ENCODE measurements at regions not wholly inside any gene's neighbourhood (a gene's known extent, or its start where the extent isn't known, plus 50 kb on each side); places are given as distances from the start of the nearest gene placed in this dataset.
"Not testable (repeated sequence)": the region's sequence is repeated elsewhere in the genome, so short reads cannot be mapped to it uniquely, and the experiment has no call there.

DNA sequence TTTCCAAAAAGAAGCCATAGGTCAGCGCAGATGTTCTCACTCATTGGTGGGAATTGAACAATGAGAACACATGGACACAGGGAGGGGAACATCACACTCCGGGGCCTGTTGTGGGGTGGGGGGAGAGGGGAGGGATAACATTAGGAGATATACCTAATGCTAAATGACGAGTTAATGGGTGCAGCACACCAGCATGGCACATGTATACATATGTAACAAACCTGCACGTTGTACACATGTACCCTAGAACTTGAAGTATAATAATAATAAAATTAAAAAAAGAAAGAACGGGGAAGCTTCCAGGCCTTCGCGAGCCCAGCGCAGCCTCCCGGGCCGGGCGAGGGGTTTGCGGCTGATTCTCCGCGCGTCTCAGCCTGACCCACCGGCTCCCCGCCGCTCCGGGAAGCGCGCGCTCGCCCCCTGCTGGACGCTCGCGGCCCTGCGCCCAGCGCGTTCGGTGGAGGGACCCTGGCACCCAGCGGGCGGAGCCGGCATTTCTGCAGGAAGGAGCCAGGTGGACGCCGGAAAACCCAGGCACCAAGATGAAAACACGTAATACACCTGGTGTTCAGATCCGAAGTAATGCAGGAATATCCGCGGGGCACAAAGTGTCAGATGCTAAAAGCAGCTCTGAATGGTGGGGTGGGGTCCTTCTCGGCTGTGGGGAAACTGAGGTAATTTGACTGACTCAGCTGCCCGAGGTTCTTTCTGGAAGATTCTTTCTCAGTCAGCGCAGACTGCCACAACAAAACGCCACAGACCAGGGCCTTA lies 67.1 kb upstream of the PPP1R26 start:
- DNase-seq (ENCODE audit: low read depth): peak; percentile 63
- H3K4me3 ChIP-seq (ENCODE audit: low read depth, low read length): not testable (repeated sequence)
- TF ChIP-seq, protein P1, sequence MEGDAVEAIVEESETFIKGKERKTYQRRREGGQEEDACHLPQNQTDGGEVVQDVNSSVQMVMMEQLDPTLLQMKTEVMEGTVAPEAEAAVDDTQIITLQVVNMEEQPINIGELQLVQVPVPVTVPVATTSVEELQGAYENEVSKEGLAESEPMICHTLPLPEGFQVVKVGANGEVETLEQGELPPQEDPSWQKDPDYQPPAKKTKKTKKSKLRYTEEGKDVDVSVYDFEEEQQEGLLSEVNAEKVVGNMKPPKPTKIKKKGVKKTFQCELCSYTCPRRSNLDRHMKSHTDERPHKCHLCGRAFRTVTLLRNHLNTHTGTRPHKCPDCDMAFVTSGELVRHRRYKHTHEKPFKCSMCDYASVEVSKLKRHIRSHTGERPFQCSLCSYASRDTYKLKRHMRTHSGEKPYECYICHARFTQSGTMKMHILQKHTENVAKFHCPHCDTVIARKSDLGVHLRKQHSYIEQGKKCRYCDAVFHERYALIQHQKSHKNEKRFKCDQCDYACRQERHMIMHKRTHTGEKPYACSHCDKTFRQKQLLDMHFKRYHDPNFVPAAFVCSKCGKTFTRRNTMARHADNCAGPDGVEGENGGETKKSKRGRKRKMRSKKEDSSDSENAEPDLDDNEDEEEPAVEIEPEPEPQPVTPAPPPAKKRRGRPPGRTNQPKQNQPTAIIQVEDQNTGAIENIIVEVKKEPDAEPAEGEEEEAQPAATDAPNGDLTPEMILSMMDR (IDR thresholded peaks at IDR 0.05; ENCODE audit: insufficient read depth, low read depth, low read length, missing control alignments): peak; percentile 99

DNA sequence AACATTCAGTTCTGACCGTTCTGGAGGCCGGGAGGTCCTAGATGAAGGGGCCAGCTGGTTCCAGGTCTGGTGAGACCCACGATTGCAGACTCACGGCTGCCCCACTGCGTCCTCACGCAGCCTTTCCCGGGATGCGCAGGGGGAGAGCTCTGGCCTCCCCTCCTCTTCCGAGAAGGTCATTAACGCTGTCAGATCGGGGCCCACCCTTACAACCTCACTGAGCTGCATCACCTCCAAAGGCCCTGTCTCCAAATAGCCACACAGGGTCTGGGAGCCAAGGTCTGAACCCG lies 66.6 kb upstream of the PPP1R26 start:
- no peak overlapping the region for H3K4me3 ChIP-seq (ENCODE audit: low read depth, low read length)
- no peak for DNase-seq (ENCODE audit: low read depth)

DNA sequence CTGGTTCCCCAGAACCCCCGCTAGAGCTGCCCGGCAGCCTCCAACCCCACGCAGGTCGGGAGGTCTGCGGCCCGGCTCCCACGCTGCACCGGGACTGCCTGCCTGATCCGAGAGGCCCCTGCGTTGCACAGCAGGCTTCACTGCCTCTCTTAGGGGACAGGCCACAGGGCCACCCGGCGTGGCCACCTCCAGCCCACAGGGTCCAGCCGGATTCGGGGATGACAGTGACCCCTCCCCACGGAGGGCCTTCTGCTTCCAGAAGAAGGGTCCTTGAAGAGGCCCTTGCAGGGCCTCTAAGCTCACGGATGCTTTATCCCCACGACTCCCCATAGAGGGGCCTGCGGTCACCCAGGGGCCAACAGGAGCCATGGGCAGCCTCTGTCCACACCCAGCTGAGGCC lies 66.1 kb upstream of the PPP1R26 start:
- no peak for DNase-seq (ENCODE audit: low read depth)
- TF ChIP-seq, protein P1 (IDR thresholded peaks at IDR 0.05; ENCODE audit: insufficient read depth, low read depth, low read length, missing control alignments): no peak
- no peak overlapping the region for H3K4me3 ChIP-seq (ENCODE audit: low read depth, low read length)

More for the DNA sequence above, 66.6 kb upstream of the PPP1R26 start:
- TF ChIP-seq, protein P1 (IDR thresholded peaks at IDR 0.05; ENCODE audit: insufficient read depth, low read depth, low read length, missing control alignments): no peak

DNA sequence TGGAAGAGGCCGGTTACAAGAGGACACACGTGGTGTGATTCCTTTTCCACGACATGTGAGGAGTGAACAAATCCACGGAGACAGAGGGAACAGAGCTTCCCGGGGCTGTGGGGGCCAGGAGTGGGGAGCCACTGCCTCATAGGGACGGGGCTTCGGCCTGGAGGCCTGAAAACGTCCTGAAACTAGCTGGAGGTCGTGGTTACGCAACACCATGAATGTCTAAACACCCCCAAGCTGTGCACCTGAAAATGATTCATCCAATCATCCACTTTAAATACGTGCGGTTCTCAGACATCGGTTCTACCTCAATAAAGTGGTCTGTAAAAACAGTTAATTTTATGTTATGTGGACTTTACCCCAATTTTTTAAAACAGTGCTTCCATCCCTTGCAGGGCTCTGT lies 65.3 kb upstream of the PPP1R26 start:
- TF ChIP-seq, protein P1 (IDR thresholded peaks at IDR 0.05; ENCODE audit: insufficient read depth, low read depth, low read length, missing control alignments): no peak
- no peak overlapping the region for H3K4me3 ChIP-seq (ENCODE audit: low read depth, low read length)
- DNase-seq (ENCODE audit: low read depth): no peak

DNA sequence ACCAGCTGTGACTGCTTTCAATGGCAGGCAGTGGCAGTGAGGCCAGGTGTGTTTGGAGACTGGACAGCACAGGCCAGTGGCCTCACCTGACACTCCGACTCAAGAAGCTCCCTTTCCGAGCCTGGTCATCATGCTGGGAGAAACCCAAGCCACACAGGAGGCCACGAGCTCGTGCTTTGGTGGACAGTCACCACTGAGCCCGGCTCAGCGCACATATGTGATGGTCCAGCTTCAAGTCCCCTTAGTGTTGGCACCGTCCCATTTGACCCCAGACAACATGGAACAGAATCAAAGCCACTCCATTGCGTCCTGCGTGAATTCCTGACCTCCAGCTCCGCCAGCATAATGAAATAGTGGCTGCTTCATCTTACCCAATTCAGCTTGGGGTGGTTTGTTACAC lies 64.0 kb upstream of the PPP1R26 start:
- no peak overlapping the region for H3K4me3 ChIP-seq (ENCODE audit: low read depth, low read length)
- TF ChIP-seq, protein P1 (IDR thresholded peaks at IDR 0.05; ENCODE audit: insufficient read depth, low read depth, low read length, missing control alignments): no peak
- no peak for DNase-seq (ENCODE audit: low read depth)

DNA sequence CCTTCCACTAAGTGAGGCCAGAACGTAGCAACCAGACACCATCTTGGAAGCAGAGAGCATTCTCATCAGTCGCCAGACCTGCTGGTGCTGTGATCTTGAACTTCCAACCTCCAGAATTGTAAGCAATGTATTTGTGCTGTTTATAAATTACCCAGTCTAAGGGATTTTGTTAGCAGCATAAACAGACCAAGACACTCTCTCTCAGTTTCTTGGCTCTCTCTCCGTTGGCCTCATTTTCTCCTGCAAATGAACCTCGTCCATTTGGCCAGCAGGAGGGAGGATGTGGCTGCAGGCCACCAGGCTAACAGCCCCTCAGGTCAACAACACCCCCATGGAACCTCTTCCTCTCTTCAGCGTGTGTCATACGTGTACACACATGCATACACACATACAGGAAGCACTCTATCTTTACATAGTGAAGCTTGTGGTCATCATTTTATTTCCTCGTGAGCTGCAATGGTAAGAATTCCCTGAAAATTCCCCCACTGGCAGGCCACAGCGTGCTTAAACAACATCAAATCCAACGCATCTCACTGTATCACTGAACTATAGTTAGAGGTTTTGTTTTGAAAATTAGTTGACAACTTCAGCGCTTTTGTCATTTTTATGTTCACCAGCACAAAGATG lies 62.8 kb upstream of the PPP1R26 start:
- DNase-seq (ENCODE audit: low read depth): no peak
- no peak overlapping the region for H3K4me3 ChIP-seq (ENCODE audit: low read depth, low read length)
- TF ChIP-seq, protein P1 (IDR thresholded peaks at IDR 0.05; ENCODE audit: insufficient read depth, low read depth, low read length, missing control alignments): no peak

DNA sequence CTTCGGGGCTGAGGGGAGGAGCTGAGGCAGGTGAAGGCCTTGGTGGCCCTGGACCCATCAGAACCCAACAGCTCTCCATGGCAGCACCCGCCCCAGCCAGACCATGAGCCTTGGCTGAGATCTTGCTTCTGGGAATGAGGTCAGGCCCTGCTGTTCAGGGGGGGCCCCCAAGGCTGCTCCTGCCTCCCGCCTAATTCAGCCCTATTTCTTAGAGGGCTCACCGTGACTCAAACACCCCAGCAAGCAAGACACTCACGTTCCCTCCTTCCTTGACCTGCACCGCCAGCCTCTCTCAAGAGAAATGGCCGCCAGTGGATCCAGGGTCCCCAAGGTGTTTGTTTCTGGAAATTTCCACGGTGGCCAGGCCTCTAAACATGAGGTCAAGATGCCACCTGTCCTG lies 61.4 kb upstream of the PPP1R26 start:
- no peak overlapping the region for H3K4me3 ChIP-seq (ENCODE audit: low read depth, low read length)
- TF ChIP-seq, protein P1 (IDR thresholded peaks at IDR 0.05; ENCODE audit: insufficient read depth, low read depth, low read length, missing control alignments): no peak
- DNase-seq (ENCODE audit: low read depth): no peak
